Omental fat pad (tissue), 3 donors: ENCODE measurements at regions not wholly inside any gene's neighbourhood (a gene's known extent, or its start where the extent isn't known, plus 50 kb on each side); places are given as distances from the start of the nearest gene placed in this dataset.

Experiments
- ATAC-seq: fragments of 150-250 bp; one replicate; pipeline ENCODE4 v1.9.1; 2016; ENCODE audit warnings: mild to moderate bottlenecking, moderate library complexity; ENCODE audit not compliant: low FRiP score
- DNase-seq: peaks from one replicate; pipeline ENCODE4 v3.0.0-alpha.2; 2019; ENCODE audit warnings: low spot score
- CTCF ChIP-seq, 3 donors: fragments of 450-650 bp; IDR thresholded peaks; one replicate each; pipeline ENCODE4 v1.5.1; 2016 to 2017; ENCODE audit warnings: antibody characterized with exemption in 3 of 3, mild to moderate bottlenecking in 3 of 3, moderate library complexity in 2 of 3

- ATAC-seq (no peak), DNase-seq (no peak)
- no peak for TF ChIP-seq CTCF (IDR thresholded peaks at IDR 0.05)
Measured at GRCh38 chr1:59172693-59173092, 124.2 kb upstream of the FGGY start.

- TF ChIP-seq CTCF (IDR thresholded peaks at IDR 0.05) = no peak
- peak; percentile 51 for ATAC-seq
Measured at GRCh38 chr1:59173721-59174120, 123.2 kb upstream of the FGGY start.

DNA sequence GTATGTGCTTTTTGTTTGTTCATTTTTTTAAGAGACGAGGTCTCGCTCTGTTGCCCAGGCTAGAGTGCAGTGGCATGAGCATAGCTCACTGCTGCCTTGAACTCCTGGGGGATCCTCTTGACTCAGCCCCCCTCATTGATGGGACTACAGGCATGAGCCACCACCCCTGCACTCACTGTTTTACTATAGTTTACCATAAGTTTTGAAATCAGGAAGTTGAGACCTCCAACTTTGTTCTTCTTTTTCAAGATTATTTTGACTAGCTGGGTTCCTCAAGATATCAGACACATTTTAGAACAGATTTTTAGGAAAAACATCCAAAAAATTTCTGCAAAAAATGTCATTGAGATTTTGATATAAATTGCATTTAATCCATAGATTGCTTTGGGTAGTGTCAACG is 120.4 kb upstream of the FGGY start:
- no peak for DNase-seq
- no peak for ATAC-seq
- no peak for TF ChIP-seq CTCF (IDR thresholded peaks at IDR 0.05)

More at GRCh38 chr1:59173721-59174120, 123.2 kb upstream of the FGGY start:
- DNase-seq = no peak

DNA sequence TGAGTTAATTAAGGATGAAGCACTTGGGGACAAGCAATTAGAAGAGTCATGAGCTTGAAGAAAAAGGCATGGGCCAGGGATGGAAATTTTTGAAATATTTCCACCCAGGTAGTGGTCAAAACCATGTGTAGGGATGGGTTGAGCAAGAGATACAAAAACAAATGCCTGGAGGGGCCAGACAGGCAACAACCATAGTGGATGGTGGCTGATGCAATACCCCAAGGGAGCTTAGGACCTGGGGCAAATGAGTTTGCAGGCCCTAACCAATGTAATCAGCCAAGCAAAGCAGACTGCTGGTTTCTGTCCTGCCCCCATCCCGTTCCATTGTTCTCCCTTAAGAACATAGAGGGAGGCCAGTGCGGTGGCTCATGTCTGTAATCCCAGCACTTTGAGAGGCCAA is 119.1 kb upstream of the FGGY start:
- no peak for TF ChIP-seq CTCF (IDR thresholded peaks at IDR 0.05)
- ATAC-seq = no peak
- no peak for DNase-seq

DNA sequence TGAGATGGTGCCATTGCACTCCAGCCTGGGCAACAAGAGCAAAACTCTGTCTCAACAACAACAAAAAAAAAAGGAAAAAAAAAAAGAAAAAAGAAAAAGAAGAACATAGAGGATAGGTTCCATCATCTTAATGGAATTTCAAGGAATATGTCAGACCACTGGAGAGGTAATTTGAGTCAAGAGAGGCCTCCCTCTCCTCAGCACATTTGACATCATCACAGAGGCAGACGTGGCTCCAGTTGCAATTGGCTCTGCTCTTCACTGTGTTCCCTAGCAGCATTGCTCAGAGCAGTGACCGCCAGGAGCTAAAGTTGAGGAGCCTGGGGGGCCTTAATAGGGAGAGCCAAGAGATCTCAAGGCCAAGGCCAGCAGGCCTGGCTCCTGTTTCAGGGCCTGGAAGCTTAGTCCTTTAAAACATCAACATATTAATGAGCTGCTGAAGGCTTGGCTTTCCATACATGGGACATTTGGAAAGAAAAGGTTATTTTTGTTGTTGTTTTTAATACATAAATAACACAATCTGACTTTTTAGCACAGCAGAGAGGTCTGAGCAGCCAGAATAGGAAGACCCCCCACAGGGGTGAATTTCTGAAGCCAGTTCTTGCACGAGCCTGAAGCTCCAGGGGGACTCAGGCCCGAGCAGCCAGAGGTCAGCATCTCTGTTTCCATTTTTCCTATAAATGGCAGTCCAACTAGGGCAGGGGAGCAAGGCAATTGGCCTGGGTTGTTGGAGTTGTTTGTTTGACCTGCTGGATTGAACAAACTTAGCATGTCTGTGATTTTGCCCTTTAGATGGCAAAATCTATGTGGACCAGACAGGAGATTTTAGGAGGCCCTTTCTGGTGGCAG is 118.3 kb upstream of the FGGY start:
- ATAC-seq = no peak
- DNase-seq = no peak
- TF ChIP-seq CTCF (IDR thresholded peaks at IDR 0.05) = no peak

GRCh38 chr1:59179673-59180072 is 117.2 kb upstream of the FGGY start:
- ATAC-seq (no peak), DNase-seq (no peak)
- TF ChIP-seq CTCF (IDR thresholded peaks at IDR 0.05) = no peak

GRCh38 chr1:59180735-59181134 is 116.2 kb upstream of the FGGY start:
- DNase-seq = no peak
- ATAC-seq = no peak
- TF ChIP-seq CTCF (IDR thresholded peaks at IDR 0.05) = no peak
